A549 (cell line): ENCODE measurements at regions not wholly inside any gene's neighbourhood (a gene's known extent, or its start where the extent isn't known, plus 50 kb on each side); places are given as distances from the start of the nearest gene placed in this dataset.

ENCODE experiments used
- JUN ChIP-seq, 2 experiments: fragments of >200 bp; sonication (Bioruptor Twin); formaldehyde crosslinking; IDR thresholded peaks; 2 replicates in 1 of 2; 3 replicates in 1 of 2; pipeline ENCODE4 v1.6.1; 2016 to 2017
- MAFK ChIP-seq: fragments of 450-650 bp; IDR thresholded peaks from 2 replicates; pipeline ENCODE4 v1.6.1; 2014; ENCODE audit not compliant: partially characterized antibody
- NR3C1 ChIP-seq: fragments of >200 bp; sonication (Bioruptor Twin); formaldehyde crosslinking; IDR thresholded peaks from 3 replicates; pipeline ENCODE4 v1.6.1; 2017
- POLR2A ChIP-seq: IDR thresholded peaks from 2 replicates; pipeline ENCODE4 v1.6.1; 2012; ENCODE audit warnings: mild to moderate bottlenecking, low read length
- RFX5 ChIP-seq: fragments of 450-650 bp; IDR thresholded peaks from 2 replicates; pipeline ENCODE4 v1.7.1; 2014; ENCODE audit warnings: antibody characterized with exemption, mild to moderate bottlenecking, moderate library complexity
- ZFP36 ChIP-seq: fragments of 450-650 bp; IDR thresholded peaks from 2 replicates; pipeline ENCODE4 v1.6.1; 2014; ENCODE audit warnings: borderline replicate concordance; ENCODE audit not compliant: partially characterized antibody
- ZNF302 ChIP-seq: fragments of 250-450 bp; sonication (Bioruptor Pico); IDR thresholded peaks from 2 replicates; pipeline ENCODE4 v1.9.0; 2021; ENCODE audit warnings: inconsistent platforms, mild to moderate bottlenecking, moderate library complexity
- TF ChIP-seq, protein P1 (sequence below): fragments of >200 bp; sonication (Bioruptor Twin); formaldehyde crosslinking; IDR thresholded peaks from 3 replicates; pipeline ENCODE4 v1.5.1; 2016
- TF ChIP-seq, protein P2 (sequence below): fragments of >200 bp; sonication (Bioruptor Twin); formaldehyde crosslinking; IDR thresholded peaks from 2 replicates; pipeline ENCODE4 v1.6.1; 2016
- TF ChIP-seq, protein P3 (sequence below): fragments of 450-650 bp; IDR thresholded peaks from 2 replicates; pipeline ENCODE4 v1.6.1; 2014; ENCODE audit warnings: antibody characterized with exemption

DNA sequence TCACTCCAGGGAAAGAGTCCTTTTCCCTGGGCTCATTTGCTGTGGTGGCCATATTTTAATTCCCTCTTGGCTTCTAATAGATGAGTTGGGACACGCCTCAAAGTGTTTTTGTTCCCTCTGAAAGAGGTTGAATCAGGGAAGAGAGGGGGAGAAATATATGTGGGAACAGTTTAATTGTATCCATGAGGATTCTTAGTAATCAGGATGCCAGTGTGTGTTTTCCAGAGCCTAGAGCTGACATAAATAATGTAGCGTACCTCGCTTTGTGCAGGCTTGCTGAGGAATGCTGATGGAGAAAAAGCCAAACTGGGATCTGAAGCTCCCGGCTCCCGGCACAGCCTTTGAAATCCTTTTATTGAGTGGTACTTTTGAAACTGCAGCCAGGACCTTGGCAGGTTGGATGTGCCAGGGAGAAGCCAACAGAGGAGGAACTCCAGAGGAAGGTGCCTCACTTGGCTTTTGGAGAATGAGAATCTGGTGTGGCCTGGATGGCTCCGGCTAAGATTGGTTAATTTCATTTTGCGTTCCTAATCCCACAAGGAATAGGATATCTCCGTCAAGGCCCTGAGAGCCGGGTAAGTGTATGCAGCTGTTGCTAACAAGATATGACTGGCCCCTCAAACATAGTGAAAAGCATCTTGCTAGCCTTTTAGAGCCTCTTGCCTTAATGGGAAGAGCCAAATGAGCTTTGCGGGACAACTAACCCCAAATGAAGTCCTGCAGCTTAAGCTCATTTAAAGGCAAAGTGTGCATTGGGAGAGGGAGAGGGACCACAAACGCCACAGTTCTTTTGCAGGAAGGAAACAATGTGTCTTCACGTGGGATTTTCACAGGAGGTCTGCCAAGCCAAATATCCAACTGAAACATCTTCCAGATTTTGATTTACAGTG is 471.1 kb upstream of the WWC1 start:
- TF ChIP-seq ZFP36, result no peak
- no peak for TF ChIP-seq ZNF302 (CRISPR knock-in tag)
- TF ChIP-seq, protein P1, sequence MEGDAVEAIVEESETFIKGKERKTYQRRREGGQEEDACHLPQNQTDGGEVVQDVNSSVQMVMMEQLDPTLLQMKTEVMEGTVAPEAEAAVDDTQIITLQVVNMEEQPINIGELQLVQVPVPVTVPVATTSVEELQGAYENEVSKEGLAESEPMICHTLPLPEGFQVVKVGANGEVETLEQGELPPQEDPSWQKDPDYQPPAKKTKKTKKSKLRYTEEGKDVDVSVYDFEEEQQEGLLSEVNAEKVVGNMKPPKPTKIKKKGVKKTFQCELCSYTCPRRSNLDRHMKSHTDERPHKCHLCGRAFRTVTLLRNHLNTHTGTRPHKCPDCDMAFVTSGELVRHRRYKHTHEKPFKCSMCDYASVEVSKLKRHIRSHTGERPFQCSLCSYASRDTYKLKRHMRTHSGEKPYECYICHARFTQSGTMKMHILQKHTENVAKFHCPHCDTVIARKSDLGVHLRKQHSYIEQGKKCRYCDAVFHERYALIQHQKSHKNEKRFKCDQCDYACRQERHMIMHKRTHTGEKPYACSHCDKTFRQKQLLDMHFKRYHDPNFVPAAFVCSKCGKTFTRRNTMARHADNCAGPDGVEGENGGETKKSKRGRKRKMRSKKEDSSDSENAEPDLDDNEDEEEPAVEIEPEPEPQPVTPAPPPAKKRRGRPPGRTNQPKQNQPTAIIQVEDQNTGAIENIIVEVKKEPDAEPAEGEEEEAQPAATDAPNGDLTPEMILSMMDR, result no peak
- TF ChIP-seq RFX5, result no peak
- TF ChIP-seq NR3C1, result no peak
- TF ChIP-seq, protein P2, sequence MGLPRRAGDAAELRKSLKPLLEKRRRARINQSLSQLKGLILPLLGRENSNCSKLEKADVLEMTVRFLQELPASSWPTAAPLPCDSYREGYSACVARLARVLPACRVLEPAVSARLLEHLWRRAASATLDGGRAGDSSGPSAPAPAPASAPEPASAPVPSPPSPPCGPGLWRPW, result no peak
- TF ChIP-seq, protein P3, sequence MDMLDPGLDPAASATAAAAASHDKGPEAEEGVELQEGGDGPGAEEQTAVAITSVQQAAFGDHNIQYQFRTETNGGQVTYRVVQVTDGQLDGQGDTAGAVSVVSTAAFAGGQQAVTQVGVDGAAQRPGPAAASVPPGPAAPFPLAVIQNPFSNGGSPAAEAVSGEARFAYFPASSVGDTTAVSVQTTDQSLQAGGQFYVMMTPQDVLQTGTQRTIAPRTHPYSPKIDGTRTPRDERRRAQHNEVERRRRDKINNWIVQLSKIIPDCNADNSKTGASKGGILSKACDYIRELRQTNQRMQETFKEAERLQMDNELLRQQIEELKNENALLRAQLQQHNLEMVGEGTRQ, result no peak
- TF ChIP-seq POLR2A, result no peak
- TF ChIP-seq JUN (IDR thresholded peaks at IDR 0.05), result no peak
- TF ChIP-seq MAFK, result no peak
